A549 (cell line): ENCODE measurements at regions not wholly inside any gene's neighbourhood (a gene's known extent, or its start where the extent isn't known, plus 50 kb on each side); places are given as distances from the start of the nearest gene placed in this dataset.

Experiments
- ATAC-seq, 2 experiments: fragments of 200-7000 bp in 1 of 2; fragments of >200 bp in 1 of 2; cut with Nextera tagmentation in 1 of 2; cut with Tn5 transposase in 1 of 2; 3 replicates each; pipeline versions ENCODE4 v1.8.0 to v1.9.1; 2018 to 2020; ENCODE audit warnings: mild to moderate bottlenecking in 1 of 2, moderate library complexity in 1 of 2
- CTCF ChIA-PET: fragments of 300-600 bp; sonication (Branson Sonifier 250); formaldehyde crosslinking; extraction: SDS; loops from one replicate; lab custom pipeline; 2021; ENCODE audit warnings: antibody characterized with exemption, inconsistent platforms; lab: Yijun Ruan, JAX
- POLR2A ChIA-PET: fragments of 350-600 bp; formaldehyde crosslinking; extraction: SDS; loops from one replicate; lab custom pipeline; 2021; ENCODE audit warnings: antibody characterized with exemption, inconsistent platforms; lab: Yijun Ruan, JAX
- DNase-seq, 2 experiments: peaks; one replicate each; pipeline versions ENCODE4 v3.0.0 to v3.0.0-alpha.2; 2011 to 2016; ENCODE audit warnings: low read depth in 1 of 2, low spot score in 1 of 2
- FAIRE-seq: peaks from 2 replicates; lab custom pipeline; 2011; peaks lifted over from hg19 to GRCh38; lab: Jason Lieb, UNC
- H3K27ac ChIP-seq, 2 experiments: fragments of >200 bp; sonication (Bioruptor Twin); formaldehyde crosslinking; 3 replicates each; pipeline ENCODE4 v1.5.1; 2016 to 2017
- H3K4me1 ChIP-seq: fragments of >200 bp; sonication (Bioruptor Twin); formaldehyde crosslinking; 3 replicates; pipeline ENCODE4 v1.6.1; 2016
- H3K4me2 ChIP-seq: fragments of >200 bp; sonication (Bioruptor Twin); formaldehyde crosslinking; 3 replicates; pipeline ENCODE4 v1.6.1; 2016
- H3K4me3 ChIP-seq: fragments of >200 bp; sonication (Bioruptor Twin); formaldehyde crosslinking; 3 replicates; pipeline ENCODE4 v1.5.1; 2016
- H3K9me3 ChIP-seq: fragments of >200 bp; sonication (Bioruptor Twin); formaldehyde crosslinking; 3 replicates; pipeline ENCODE4 v1.6.1; 2016
- BHLHE40 ChIP-seq: IDR thresholded peaks from 2 replicates; pipeline ENCODE4 v1.6.1; 2012; ENCODE audit warnings: low read depth, low read length, inconsistent platforms
- CEBPB ChIP-seq, 2 experiments: fragments of >200 bp in 1 of 2; sonication (Bioruptor Twin) in 1 of 2; formaldehyde crosslinking in 1 of 2; IDR thresholded peaks; 2 replicates each; pipeline ENCODE4 v1.6.1; 2012 to 2016
- EP300 ChIP-seq, 2 experiments: fragments of >200 bp; sonication (Bioruptor Twin); formaldehyde crosslinking; IDR thresholded peaks; 2 replicates in 1 of 2; 3 replicates in 1 of 2; pipeline ENCODE4 v1.6.1; 2016 to 2017
- ESRRA ChIP-seq: fragments of 150-350 bp; IDR thresholded peaks from 2 replicates; pipeline ENCODE4 v1.6.1; 2014; ENCODE audit warnings: mild to moderate bottlenecking, low read length, borderline replicate concordance
- FOXS1 ChIP-seq: fragments of 250-450 bp; sonication (Bioruptor Pico); IDR thresholded peaks from 2 replicates; pipeline ENCODE4 v1.5.0; 2020; ENCODE audit warnings: mild to moderate bottlenecking, moderate library complexity
- HDAC2 ChIP-seq: fragments of 200-600 bp; sonication (generic); IDR thresholded peaks from 2 replicates; pipeline ENCODE4 v1.6.1; 2016
- HES2 ChIP-seq: fragments of >200 bp; sonication (Bioruptor Twin); formaldehyde crosslinking; IDR thresholded peaks from 2 replicates; pipeline ENCODE4 v1.6.1; 2016
- HEYL ChIP-seq: fragments of 250-450 bp; sonication (Bioruptor Pico); IDR thresholded peaks from 2 replicates; pipeline ENCODE4 v1.8.0; 2021; ENCODE audit warnings: mild to moderate bottlenecking, moderate library complexity
- HMGXB4 ChIP-seq: fragments of 250-450 bp; sonication (Bioruptor Pico); IDR thresholded peaks from 2 replicates; pipeline ENCODE4 v1.5.0; 2021; ENCODE audit warnings: mild to moderate bottlenecking, moderate library complexity, borderline replicate concordance
- HOXB5 ChIP-seq: fragments of 250-450 bp; sonication (Bioruptor Pico); IDR thresholded peaks from 2 replicates; pipeline ENCODE4 v1.5.0; 2020; ENCODE audit warnings: mild to moderate bottlenecking, moderate library complexity
- JUN ChIP-seq, 2 experiments: fragments of >200 bp; sonication (Bioruptor Twin); formaldehyde crosslinking; IDR thresholded peaks; 2 replicates in 1 of 2; 3 replicates in 1 of 2; pipeline ENCODE4 v1.6.1; 2016 to 2017
- JUNB ChIP-seq: fragments of >200 bp; sonication (Bioruptor Twin); formaldehyde crosslinking; IDR thresholded peaks from 2 replicates; pipeline ENCODE4 v1.6.1; 2016
- KDM1A ChIP-seq: fragments of 200-600 bp; sonication (generic); IDR thresholded peaks from 2 replicates; pipeline ENCODE4 v1.6.1; 2016; ENCODE audit warnings: low read depth, mild to moderate bottlenecking
- MAFK ChIP-seq: fragments of 450-650 bp; IDR thresholded peaks from 2 replicates; pipeline ENCODE4 v1.6.1; 2014; ENCODE audit not compliant: partially characterized antibody
- MAZ ChIP-seq: fragments of 150-350 bp; IDR thresholded peaks from 2 replicates; pipeline ENCODE4 v1.6.1; 2014; ENCODE audit warnings: antibody characterized with exemption, low read depth, low read length, borderline replicate concordance
- MYC ChIP-seq: IDR thresholded peaks from 2 replicates; pipeline ENCODE4 v1.6.1; 2012; ENCODE audit warnings: mild to moderate bottlenecking, inconsistent platforms, low read length, improper control_type of control experiment, borderline replicate concordance
- NFE2L2 ChIP-seq: fragments of 150-350 bp; conservative IDR thresholded peaks from 2 replicates; pipeline ENCODE4 v1.6.1; 2014; ENCODE audit warnings: low read length
- POLR2A ChIP-seq: IDR thresholded peaks from 2 replicates; pipeline ENCODE4 v1.6.1; 2012; ENCODE audit warnings: mild to moderate bottlenecking, low read length
- RAD21 ChIP-seq, 2 experiments: fragments of >200 bp in 1 of 2; sonication (Bioruptor Twin) in 1 of 2; formaldehyde crosslinking in 1 of 2; IDR thresholded peaks in 1 of 2; conservative IDR thresholded peaks in 1 of 2; 2 replicates in 1 of 2; 3 replicates in 1 of 2; pipeline ENCODE4 v1.6.1; 2012 to 2018; ENCODE audit warnings: inconsistent platforms in 1 of 2
- TP53 ChIP-seq: fragments of 250-450 bp; sonication (Bioruptor Pico); IDR thresholded peaks from 2 replicates; pipeline ENCODE4 v1.5.0; 2021; ENCODE audit warnings: mild to moderate bottlenecking, moderate library complexity
- WGBS: methylation state at CpG from one replicate; pipeline ENCODE4 v1.1.6; 2017; ENCODE audit errors: missing lambda C conversion rate; 5-methylcytosine and 5-hydroxymethylcytosine counted together

- ChIA-PET CTCF (no interaction called here), POLR2A (no interaction called here)
- no peak for ATAC-seq
- no peaks in the 10 kb centered on the region for H3K9me3 ChIP-seq
- H3K4me2 ChIP-seq = no peak overlapping the region
- H3K4me3 ChIP-seq = no peak overlapping the region
- H3K4me1 ChIP-seq = no peaks in the 10 kb centered on the region
- TF ChIP-seq TP53 (no peak), BHLHE40 (no peak), POLR2A (no peak), MAFK (no peak), NFE2L2 (no peak), HEYL (CRISPR knock-in tag) (no peak), HOXB5 (CRISPR knock-in tag) (no peak), JUN (IDR thresholded peaks at IDR 0.05) (no peak)
- WGBS = 33% methylated on average over 1 of the region's 1 CpG
- no peak for FAIRE-seq
- H3K27ac ChIP-seq = no peak overlapping the region
- no peak for DNase-seq
Observed at GRCh38 chr3:176590722-176591121, 606.6 kb downstream of the TBL1XR1 start.

GRCh38 chr3:176587089-176587488 lies 610.2 kb downstream of the TBL1XR1 start:
- ChIA-PET POLR2A (no interaction called here), CTCF (no interaction called here)
- TF ChIP-seq MAFK = no peak
- no peak for DNase-seq
- Histone ChIP-seq H3K9me3 (no peaks in the 10 kb centered on the region), H3K4me2 (no peak overlapping the region), H3K27ac (no peak overlapping the region), H3K4me3 (no peak overlapping the region), H3K4me1 (no peaks in the 10 kb centered on the region)
- no peak for ATAC-seq
- FAIRE-seq = no peak
- 18% methylated on average over 2 of the region's 2 CpGs for WGBS

- ATAC-seq = no peak
- POLR2A ChIA-PET = no interaction called here
- no peak overlapping the region for H3K27ac ChIP-seq
- H3K4me1 ChIP-seq = no peaks in the 10 kb centered on the region
- CTCF ChIA-PET = no interaction called here
- no peak for DNase-seq
- no peaks in the 10 kb centered on the region for H3K9me3 ChIP-seq
- no peak for FAIRE-seq
- no peak overlapping the region for H3K4me3 ChIP-seq
- TF ChIP-seq HDAC2 (no peak), HMGXB4 (CRISPR knock-in tag) (no peak), JUNB (no peak), MAZ (no peak), HEYL (CRISPR knock-in tag) (no peak), CEBPB (IDR thresholded peaks at IDR 0.05) (no peak)
- TF ChIP-seq, all 56 proteins: peak for 0
- H3K4me2 ChIP-seq = no peak overlapping the region
Observed at GRCh38 chr3:176584413-176585176, 612.7 kb downstream of the TBL1XR1 start.

- CTCF ChIA-PET = no interaction called here
- no peak overlapping the region for H3K4me2 ChIP-seq
- no peaks in the 10 kb centered on the region for H3K9me3 ChIP-seq
- DNase-seq = no peak
- no peak overlapping the region for H3K4me3 ChIP-seq
- POLR2A ChIA-PET = no interaction called here
- WGBS = 29% methylated on average over 1 of the region's 1 CpG
- H3K4me1 ChIP-seq = no peaks in the 10 kb centered on the region
- TF ChIP-seq RAD21 (conservative IDR thresholded peaks at IDR 0.05 in 1 of 2, IDR thresholded peaks at IDR 0.05 in 1 of 2) (no peak), FOXS1 (CRISPR knock-in tag) (no peak), EP300 (IDR thresholded peaks at IDR 0.05) (no peak), MYC (no peak), HES2 (no peak), JUN (IDR thresholded peaks at IDR 0.05) (no peak), ESRRA (no peak), KDM1A (no peak), MAFK (no peak)
- TF ChIP-seq, all 56 proteins: peak for 0
- no peak for FAIRE-seq
- ATAC-seq = no peak
- H3K27ac ChIP-seq = no peak overlapping the region
Observed at GRCh38 chr3:176583956-176584355, 613.3 kb downstream of the TBL1XR1 start.
